Thymus (tissue), 11 donors: ENCODE measurements at regions not wholly inside any gene's neighbourhood (a gene's known extent, or its start where the extent isn't known, plus 50 kb on each side); places are given as distances from the start of the nearest gene placed in this dataset.

ENCODE experiments used
- DNase-seq, 9 donors: peaks; one replicate each; pipeline ENCODE4 v3.0.0-alpha.2; 2013; ENCODE audit warnings: low spot score in 9 of 9, low read depth in 6 of 9, missing footprints in 1 of 9
- H3K27ac ChIP-seq, 2 donors: one replicate each; pipeline ENCODE4 v1.5.1; 2013; ENCODE audit warnings: control low read depth in 1 of 2, low read depth in 1 of 2, low read length in 1 of 2, mild to moderate bottlenecking in 1 of 2, moderate library complexity in 1 of 2
- H3K27me3 ChIP-seq, 2 donors: one replicate each; pipeline ENCODE4 v1.5.1; 2013; ENCODE audit warnings: low read length in 1 of 2; ENCODE audit not compliant: control insufficient read depth in 2 of 2, insufficient read depth in 1 of 2
- H3K36me3 ChIP-seq, 2 donors: one replicate each; pipeline ENCODE4 v1.5.1; 2013; ENCODE audit warnings: low read length in 1 of 2, mild to moderate bottlenecking in 1 of 2, moderate library complexity in 1 of 2; ENCODE audit not compliant: control insufficient read depth in 2 of 2, insufficient read depth in 2 of 2
- H3K4me1 ChIP-seq, 2 donors: one replicate each; pipeline ENCODE4 v1.5.1; 2013; ENCODE audit warnings: low read length in 2 of 2; ENCODE audit not compliant: control insufficient read depth in 2 of 2, insufficient read depth in 2 of 2
- H3K4me3 ChIP-seq, 2 donors: one replicate each; pipeline ENCODE4 v1.5.1; 2013; ENCODE audit warnings: low read length in 2 of 2, control low read depth in 1 of 2, mild to moderate bottlenecking in 1 of 2
- H3K9me3 ChIP-seq, 2 donors: one replicate each; pipeline ENCODE4 v1.5.1; 2013; ENCODE audit warnings: low read length in 1 of 2, mild to moderate bottlenecking in 1 of 2; ENCODE audit not compliant: control insufficient read depth in 2 of 2, insufficient read depth in 1 of 2
- WGBS: extraction: QIAGEN DNeasy Blood & Tissue Kit; methylation state at CpG from one replicate; pipeline ENCODE4 v1.1.7; 2013; 5-methylcytosine and 5-hydroxymethylcytosine counted together
- donor health status: healthy.

DNA sequence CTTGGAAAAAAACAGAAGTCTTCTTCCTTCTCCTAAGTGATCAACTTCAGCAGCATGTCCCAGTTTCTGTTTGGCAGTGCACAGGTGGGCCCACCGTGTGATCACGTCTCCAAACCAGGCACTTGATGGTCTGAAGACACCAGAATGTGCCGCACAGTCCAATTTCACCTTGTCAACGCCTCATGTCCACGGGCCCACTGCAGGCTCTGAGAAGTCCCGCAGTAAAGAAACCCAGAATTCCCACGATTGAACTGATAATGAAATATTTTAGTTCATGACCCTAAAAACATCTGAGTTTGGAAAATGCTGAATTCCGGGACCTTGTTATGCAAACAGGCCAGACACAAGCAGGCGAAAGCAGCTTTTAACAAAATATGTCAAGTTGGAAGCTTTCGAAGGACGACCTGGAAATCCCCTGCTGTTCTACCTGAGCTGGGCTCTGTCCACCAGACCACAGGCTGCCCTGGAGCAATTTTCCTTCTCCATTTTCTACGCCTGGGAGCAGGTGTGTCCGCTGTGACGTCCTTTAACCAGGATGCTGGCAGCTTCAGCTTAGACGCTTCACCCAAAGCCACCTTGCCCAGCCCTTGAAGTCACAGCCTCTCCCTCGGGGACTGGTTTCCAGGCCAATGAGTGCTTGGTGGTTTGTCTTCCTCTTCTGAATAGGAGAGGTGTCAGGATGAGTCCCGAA, 167.8 kb upstream of the IQSEC1 start:
- Histone ChIP-seq H3K36me3 (no peaks in the 10 kb centered on the region), H3K9me3 (peaks cover 0 to 7% of the 10 kb centered on the region in 2 donors), H3K27me3 (no peaks in the 10 kb centered on the region), H3K4me3 (no peak overlapping the region), H3K4me1 (peaks cover 0 to 21% of the 10 kb centered on the region in 2 donors), H3K27ac (peak overlapping the region in 1 of 2 donors; percentile 71)
- DNase-seq: no peak
- WGBS: 93% methylated on average over 17 of the region's 17 CpGs

DNA sequence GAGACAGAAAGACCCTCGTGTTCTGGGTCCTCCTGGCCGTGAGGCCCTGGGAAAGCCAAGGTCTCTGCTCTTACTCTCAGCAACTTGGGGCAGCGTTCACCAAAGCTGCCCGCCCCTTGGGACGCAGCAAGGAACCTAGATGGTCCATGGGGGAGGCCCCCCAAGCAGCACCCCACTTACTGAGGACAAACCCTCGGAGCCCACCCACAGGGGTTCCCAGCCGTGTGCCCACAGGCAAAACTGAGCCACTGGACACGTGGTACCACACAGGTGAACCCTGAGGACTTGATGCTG, 166.2 kb upstream of the IQSEC1 start:
- whole genome bisulfite sequencing: 93% methylated on average over 8 of the region's 8 CpGs
- no peaks in the 10 kb centered on the region for H3K36me3 ChIP-seq
- peaks cover 0 to 4% of the 10 kb centered on the region in 2 donors for H3K27me3 ChIP-seq
- no peak overlapping the region for H3K27ac ChIP-seq
- no peak overlapping the region for H3K4me3 ChIP-seq
- H3K4me1 ChIP-seq: peaks cover 0 to 32% of the 10 kb centered on the region in 2 donors
- DNase-seq: no peak
- H3K9me3 ChIP-seq: no peaks in the 10 kb centered on the region

DNA sequence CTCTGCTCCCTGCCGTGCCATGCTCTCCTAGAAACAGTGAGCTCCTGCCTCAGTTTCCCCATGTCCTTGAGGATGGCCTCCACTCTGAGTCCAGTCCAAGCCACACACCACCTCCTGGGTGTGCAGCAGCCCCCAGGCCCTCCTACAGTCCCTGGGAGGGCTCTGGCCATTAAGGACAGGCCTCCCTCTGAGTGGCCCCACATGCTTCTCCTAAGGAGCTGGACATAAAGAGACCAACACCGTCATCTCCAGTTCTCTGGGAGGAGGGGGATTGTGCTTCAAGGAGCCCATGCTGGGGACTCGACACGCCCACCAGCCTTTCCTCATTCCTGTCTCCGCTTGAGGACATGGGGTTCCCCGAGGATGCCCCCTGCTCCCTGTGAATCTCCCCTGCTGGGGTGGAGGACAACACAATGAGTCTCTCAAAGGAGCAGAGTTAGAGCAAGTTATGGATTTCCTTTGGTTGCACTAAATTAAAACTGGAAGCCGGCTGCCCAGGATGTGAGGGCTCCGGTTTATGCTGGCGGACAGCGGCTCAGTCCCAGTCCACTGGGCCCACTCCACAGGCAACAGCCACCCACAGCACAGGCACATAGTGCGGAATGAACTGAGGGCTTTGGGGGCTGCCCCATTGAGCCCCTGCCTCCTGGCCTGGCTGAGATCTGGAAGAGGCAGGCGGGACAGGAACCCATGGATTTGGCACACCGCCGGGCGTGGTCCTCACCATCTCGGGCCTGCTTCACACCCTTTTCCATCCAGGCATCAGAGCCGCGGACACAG, 165.6 kb upstream of the IQSEC1 start:
- WGBS: 95% methylated on average over 18 of the region's 18 CpGs
- peaks cover 0 to 4% of the 10 kb centered on the region in 2 donors for H3K27me3 ChIP-seq
- H3K4me1 ChIP-seq: peaks cover 2 to 37% of the 10 kb centered on the region in 2 donors
- H3K36me3 ChIP-seq: no peaks in the 10 kb centered on the region
- no peak overlapping the region for H3K27ac ChIP-seq
- no peak for DNase-seq
- no peak overlapping the region for H3K4me3 ChIP-seq
- no peaks in the 10 kb centered on the region for H3K9me3 ChIP-seq

DNA sequence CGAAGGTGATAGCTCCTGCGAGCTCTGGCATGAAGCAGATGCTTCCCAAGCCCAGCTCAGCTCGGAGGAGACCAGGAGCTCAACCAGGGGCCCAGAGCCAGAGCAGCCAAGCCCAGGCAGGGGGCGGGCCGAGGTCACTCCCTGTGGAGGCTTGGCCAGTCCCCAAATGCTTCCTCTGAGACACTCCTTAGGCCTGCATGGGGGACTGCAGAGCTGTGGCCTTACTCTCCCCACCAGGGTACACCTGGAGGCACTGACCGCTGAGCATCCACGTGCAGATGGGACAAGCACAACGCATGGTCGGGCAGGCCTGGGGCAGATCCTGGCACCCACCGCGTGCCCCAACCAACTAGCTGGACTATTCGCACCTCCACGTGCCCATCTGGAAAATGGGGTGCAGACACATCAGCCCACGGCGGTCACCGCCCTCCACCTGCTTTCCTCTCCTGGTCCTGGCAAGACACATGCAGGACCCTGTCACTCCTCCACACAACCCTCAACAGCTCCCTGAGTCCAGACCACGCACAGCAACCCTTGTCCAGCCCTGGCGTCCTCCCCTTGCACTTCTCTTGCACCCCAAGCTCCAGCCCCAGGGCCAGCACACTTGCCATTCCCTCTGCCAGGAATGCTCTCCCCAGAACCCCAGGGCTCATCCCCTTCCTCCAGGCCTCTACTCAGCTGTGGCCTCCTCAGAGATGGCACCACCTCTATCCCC, 164.7 kb upstream of the IQSEC1 start:
- WGBS: 96% methylated on average over 18 of the region's 18 CpGs
- Histone ChIP-seq H3K4me3 (no peak overlapping the region), H3K4me1 (peaks cover 6 to 47% of the 10 kb centered on the region in 2 donors), H3K9me3 (no peaks in the 10 kb centered on the region), H3K27ac (no peak overlapping the region), H3K27me3 (peaks cover 0 to 8% of the 10 kb centered on the region in 2 donors), H3K36me3 (no peaks in the 10 kb centered on the region)
- DNase-seq: no peak

DNA sequence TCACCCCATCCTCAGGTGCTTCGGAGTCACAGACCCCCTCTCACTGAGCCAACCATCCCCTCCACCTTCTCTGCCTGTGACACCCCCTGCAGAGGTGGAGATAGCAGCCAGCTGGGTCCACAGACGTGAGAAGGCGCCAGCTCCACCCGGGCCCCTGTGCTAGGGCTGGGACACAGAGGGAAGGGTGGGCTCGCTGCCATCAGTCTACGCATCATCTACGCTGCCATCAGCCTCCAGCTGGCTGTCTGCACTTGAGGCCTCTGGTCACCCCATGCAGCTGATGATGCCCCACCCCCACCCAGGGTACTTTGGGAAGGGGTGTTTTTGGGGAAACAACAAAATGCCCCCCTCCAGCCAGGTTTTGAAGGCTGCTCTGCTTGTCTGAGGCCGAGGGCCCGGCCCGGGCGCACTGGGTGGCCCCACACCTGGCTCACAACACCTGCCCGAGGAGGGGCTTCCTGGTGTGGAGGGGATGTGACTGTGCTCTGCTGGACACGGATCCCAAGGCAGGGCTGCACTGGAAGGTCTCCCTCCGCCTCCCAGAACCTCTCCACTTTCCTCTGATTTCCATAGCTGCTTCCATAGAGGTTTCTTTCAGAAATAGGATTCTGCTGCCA, 163.4 kb upstream of the IQSEC1 start:
- WGBS: 96% methylated on average over 14 of the region's 14 CpGs
- no peaks in the 10 kb centered on the region for H3K36me3 ChIP-seq
- peaks cover 0 to 3% of the 10 kb centered on the region in 2 donors for H3K9me3 ChIP-seq
- H3K27me3 ChIP-seq: peaks cover 0 to 8% of the 10 kb centered on the region in 2 donors
- H3K4me1 ChIP-seq: peaks cover 6 to 52% of the 10 kb centered on the region in 2 donors
- no peak overlapping the region for H3K27ac ChIP-seq
- no peak for DNase-seq
- H3K4me3 ChIP-seq: no peak overlapping the region

DNA sequence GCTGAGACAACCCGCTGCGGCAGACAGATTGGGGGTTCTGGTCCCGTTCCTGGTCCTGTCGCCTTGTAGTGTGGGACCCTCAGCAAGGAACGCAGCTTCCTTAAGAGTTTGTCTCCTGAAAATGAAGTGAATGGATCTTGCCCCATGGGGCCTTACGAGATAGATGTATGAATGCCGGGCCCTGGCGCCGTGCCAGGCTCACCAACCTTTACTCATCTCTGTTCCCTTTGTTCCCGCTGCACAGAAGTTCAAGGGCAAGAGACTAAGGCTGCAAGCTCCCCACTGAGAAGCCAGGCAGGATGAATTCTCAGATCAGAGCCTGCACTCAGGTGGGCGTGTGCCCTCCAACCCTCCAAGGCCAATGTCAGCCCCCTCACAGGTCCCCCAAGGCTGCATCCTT, 162.7 kb upstream of the IQSEC1 start:
- Histone ChIP-seq H3K36me3 (no peaks in the 10 kb centered on the region), H3K27ac (no peak overlapping the region), H3K4me3 (no peak overlapping the region), H3K9me3 (peaks cover 0 to 3% of the 10 kb centered on the region in 2 donors), H3K4me1 (peaks cover 6 to 52% of the 10 kb centered on the region in 2 donors), H3K27me3 (peaks cover 0 to 8% of the 10 kb centered on the region in 2 donors)
- DNase-seq: no peak
- 88% methylated on average over 11 of the region's 11 CpGs for WGBS

DNA sequence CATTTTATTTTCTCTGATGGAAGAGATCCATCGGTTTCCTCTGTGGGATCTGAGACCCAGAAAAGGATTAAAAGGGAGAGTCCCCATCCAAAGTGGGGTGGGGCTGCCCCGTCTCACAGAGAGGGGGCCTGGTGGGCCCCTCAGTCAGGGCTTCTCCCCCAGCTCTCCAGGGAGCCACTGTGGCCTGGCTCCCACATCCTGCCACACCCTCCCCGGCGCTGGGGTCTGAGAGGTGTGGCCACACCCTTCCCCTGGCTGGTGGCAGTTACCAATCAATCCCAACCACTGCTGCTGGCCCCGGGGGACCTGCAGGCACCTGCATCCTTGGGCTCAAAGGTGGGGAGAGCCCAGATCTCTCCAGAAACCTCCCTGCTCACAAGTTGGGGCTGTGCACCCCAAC, 161.8 kb upstream of the IQSEC1 start:
- no peaks in the 10 kb centered on the region for H3K36me3 ChIP-seq
- peaks cover 0 to 3% of the 10 kb centered on the region in 2 donors for H3K9me3 ChIP-seq
- peaks cover 6 to 45% of the 10 kb centered on the region in 2 donors for H3K4me1 ChIP-seq
- H3K27ac ChIP-seq: no peak overlapping the region
- DNase-seq: peak in 1 of 9 donors; percentile 42
- H3K27me3 ChIP-seq: peaks cover 0 to 8% of the 10 kb centered on the region in 2 donors
- no peak overlapping the region for H3K4me3 ChIP-seq
- 1% methylated on average over 5 of the region's 5 CpGs for WGBS

DNA sequence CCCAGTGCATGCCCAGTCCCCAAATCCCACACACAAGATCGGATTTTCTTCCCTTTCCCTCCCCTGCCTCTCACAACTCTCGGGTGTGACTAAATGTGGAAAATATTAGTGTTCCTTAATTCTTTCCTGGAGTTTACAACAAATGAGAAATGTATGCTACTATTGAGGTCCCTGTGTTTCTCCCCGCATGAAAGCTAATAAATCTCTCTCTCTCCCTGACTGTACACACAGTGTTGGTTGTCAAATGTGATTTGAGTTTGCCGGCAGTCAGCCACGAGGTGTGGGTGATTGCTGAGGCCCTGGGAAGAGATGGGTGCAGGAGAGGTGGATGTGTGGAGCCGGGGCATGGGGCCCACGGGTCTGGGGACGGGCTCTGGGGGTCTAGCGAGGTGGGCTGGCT, 161.4 kb upstream of the IQSEC1 start:
- H3K4me1 ChIP-seq: peaks cover 6 to 45% of the 10 kb centered on the region in 2 donors
- H3K9me3 ChIP-seq: peaks cover 0 to 3% of the 10 kb centered on the region in 2 donors
- no peak overlapping the region for H3K4me3 ChIP-seq
- DNase-seq: no peak
- no peaks in the 10 kb centered on the region for H3K36me3 ChIP-seq
- H3K27me3 ChIP-seq: peaks cover 0 to 8% of the 10 kb centered on the region in 2 donors
- peak overlapping the region in 1 of 2 donors; percentile 26 for H3K27ac ChIP-seq
- 31% methylated on average over 9 of the region's 9 CpGs for WGBS
